Endothelial cell of umbilical vein (primary cell): ENCODE measurements at regions not wholly inside any gene's neighbourhood (a gene's known extent, or its start where the extent isn't known, plus 50 kb on each side); places are given as distances from the start of the nearest gene placed in this dataset.
"Not testable (repeated sequence)": the region's sequence is repeated elsewhere in the genome, so short reads cannot be mapped to it uniquely, and the experiment has no call there.

Experiments
- BruUV-seq: library from RNA; stranded (reverse); fragments of 400-500 nt; replicated peaks from 2 replicates; lab custom pipeline; 2021; lab: Mats Ljungman, UMichigan
- CTCF ChIA-PET: fragments of 300-600, 350-600 bp; sonication (Branson Sonifier 250); formaldehyde crosslinking; loops from one replicate; lab custom pipeline; 2021; ENCODE audit warnings: antibody characterized with exemption, inconsistent platforms; lab: Charles Lee
- POLR2A ChIA-PET: fragments of 300-600, 350-600 bp; sonication (Branson Sonifier 250); formaldehyde crosslinking; loops from one replicate; lab custom pipeline; 2021; ENCODE audit warnings: antibody characterized with exemption, inconsistent platforms; lab: Charles Lee
- DNase-seq: peaks from one replicate; pipeline ENCODE4 v3.0.0-alpha.2; 2011; ENCODE audit warnings: low read depth, low spot score
- FAIRE-seq: peaks from 2 replicates; lab custom pipeline; 2011; peaks lifted over from hg19 to GRCh38; lab: Jason Lieb, UNC
- H2AFZ ChIP-seq: 2 replicates; pipeline ENCODE4 v1.6.0; 2012; ENCODE audit warnings: low read depth, low read length, control low read depth, inconsistent platforms
- H3K27ac ChIP-seq: 2 replicates; pipeline ENCODE4 v1.5.1; 2011; ENCODE audit warnings: low read depth, mild to moderate bottlenecking, control low read depth, low read length, moderate library complexity; ENCODE audit not compliant: insufficient read depth
- H3K27me3 ChIP-seq, 2 experiments: 2 replicates each; pipeline versions ENCODE4 v1.6.0 to v1.6.1; 2011; ENCODE audit warnings: low read length in 2 of 2, mixed read lengths in 1 of 2; ENCODE audit not compliant: control insufficient read depth in 2 of 2, insufficient read depth in 2 of 2
- H3K36me3 ChIP-seq, 2 experiments: 2 replicates in 1 of 2; 3 replicates in 1 of 2; pipeline ENCODE4 v1.5.1; 2011; ENCODE audit warnings: low read length in 2 of 2, mild to moderate bottlenecking in 1 of 2, moderate library complexity in 1 of 2; ENCODE audit not compliant: control insufficient read depth in 2 of 2, insufficient read depth in 2 of 2; ENCODE audit errors: extremely low read depth in 1 of 2
- H3K4me1 ChIP-seq: 3 replicates; pipeline ENCODE4 v1.5.1; 2011; ENCODE audit warnings: mild to moderate bottlenecking, low read length; ENCODE audit not compliant: control insufficient read depth, insufficient read depth; ENCODE audit errors: extremely low read depth
- H3K4me2 ChIP-seq: 2 replicates; pipeline ENCODE4 v1.6.1; 2011; ENCODE audit warnings: low read length, control low read depth, mixed read lengths; ENCODE audit not compliant: insufficient read depth
- H3K4me3 ChIP-seq, 3 experiments: fragments of 200-600 bp in 1 of 3; sonication (generic), shearing (Covaris generic) in 1 of 3; replicated peaks in 1 of 3; 2 replicates each; pipeline ENCODE4 v1.5.1; 2011 to 2016; ENCODE audit warnings: control low read depth in 3 of 3, low read length in 3 of 3, mild to moderate bottlenecking in 2 of 3, inconsistent platforms in 1 of 3, low read depth in 1 of 3, moderate library complexity in 1 of 3; ENCODE audit not compliant: insufficient read depth in 1 of 3
- H3K79me2 ChIP-seq: 2 replicates; pipeline ENCODE4 v1.6.0; 2012; ENCODE audit warnings: low read length, inconsistent platforms; ENCODE audit not compliant: control insufficient read depth, insufficient read depth
- H3K9ac ChIP-seq: replicated peaks from 2 replicates; pipeline ENCODE3; 2011; ENCODE audit warnings: low read length, control low read depth; ENCODE audit not compliant: insufficient read depth; ENCODE audit errors: extremely low read depth
- H3K9me1 ChIP-seq: replicated peaks from 3 replicates; pipeline ENCODE4 v1.6.0; 2011; ENCODE audit warnings: mild to moderate bottlenecking, low read length; ENCODE audit not compliant: control insufficient read depth, insufficient read depth; ENCODE audit errors: extremely low read depth
- H3K9me3 ChIP-seq: replicated peaks from 2 replicates; pipeline ENCODE4 v1.5.1; 2012; ENCODE audit warnings: low read length, inconsistent platforms; ENCODE audit not compliant: control insufficient read depth, insufficient read depth
- H4K20me1 ChIP-seq: replicated peaks from 2 replicates; pipeline ENCODE3; 2011; ENCODE audit warnings: mild to moderate bottlenecking, low read length; ENCODE audit not compliant: control insufficient read depth, insufficient read depth; ENCODE audit errors: extremely low read depth
- dilution Hi-C: fragments of 300-500 bp; cut with MboI; formaldehyde crosslinking; loops from one replicate; pipeline ENCODE4 v1.15.0; 2019; ENCODE audit warnings: low sequenced_read_pairs; ENCODE audit not compliant: extremely low pct_ligation_motif_present
- intact Hi-C: fragments of 100-400 bp; cut with micrococcal nuclease; formaldehyde crosslinking; loops from one replicate; pipeline ENCODE4 v1.10.0; 2022

- H3K27me3 ChIP-seq, BruUV-seq, H2AFZ ChIP-seq, H3K4me1 ChIP-seq, intact Hi-C loops, H3K9ac ChIP-seq, H3K9me1 ChIP-seq, H3K79me2 ChIP-seq, DNase-seq, H3K4me3 ChIP-seq, H3K36me3 ChIP-seq, H3K27ac ChIP-seq, H4K20me1 ChIP-seq, POLR2A ChIA-PET, H3K9me3 ChIP-seq, CTCF ChIA-PET, H3K4me2 ChIP-seq, dilution Hi-C loops: not testable (repeated sequence)
- peak; percentile 4 for FAIRE-seq
Measured at GRCh38 chr18:12179029-12179428, 75.1 kb upstream of the CIDEA start.

GRCh38 chr18:12179697-12180577 is 74.2 kb upstream of the CIDEA start:
- H3K79me2 ChIP-seq, H4K20me1 ChIP-seq, DNase-seq, CTCF ChIA-PET, H2AFZ ChIP-seq, H3K27me3 ChIP-seq, H3K36me3 ChIP-seq, H3K4me2 ChIP-seq, H3K9me3 ChIP-seq, dilution Hi-C loops, BruUV-seq, intact Hi-C loops, POLR2A ChIA-PET, H3K9ac ChIP-seq, H3K4me3 ChIP-seq, H3K27ac ChIP-seq, H3K9me1 ChIP-seq, H3K4me1 ChIP-seq: not testable (repeated sequence)
- peak; percentile 68 for FAIRE-seq

- FAIRE-seq, POLR2A ChIA-PET: not testable (repeated sequence)
Measured at GRCh38 chr18:12198797-12199196, 55.4 kb upstream of the CIDEA start.

GRCh38 chr18:12200186-12200585 is 54.0 kb upstream of the CIDEA start:
- CTCF ChIA-PET, H3K9ac ChIP-seq, H3K9me1 ChIP-seq, H4K20me1 ChIP-seq, BruUV-seq, H3K79me2 ChIP-seq, dilution Hi-C loops, H2AFZ ChIP-seq, intact Hi-C loops, POLR2A ChIA-PET, H3K27me3 ChIP-seq, H3K9me3 ChIP-seq, H3K27ac ChIP-seq, H3K36me3 ChIP-seq, H3K4me2 ChIP-seq, H3K4me1 ChIP-seq, H3K4me3 ChIP-seq: not testable (repeated sequence)
- FAIRE-seq (peak; percentile 62), DNase-seq (peak; percentile 7)

More at GRCh38 chr18:12198797-12199196, 55.4 kb upstream of the CIDEA start:
- H4K20me1 ChIP-seq, H3K9ac ChIP-seq, intact Hi-C loops, H3K4me1 ChIP-seq, H3K27me3 ChIP-seq, CTCF ChIA-PET, H2AFZ ChIP-seq, dilution Hi-C loops, H3K9me3 ChIP-seq, H3K4me3 ChIP-seq, DNase-seq, H3K4me2 ChIP-seq, H3K27ac ChIP-seq, H3K9me1 ChIP-seq, BruUV-seq, H3K36me3 ChIP-seq, H3K79me2 ChIP-seq: not testable (repeated sequence)
